Breast epithelium (tissue), 4 donors: ENCODE measurements at regions not wholly inside any gene's neighbourhood (a gene's known extent, or its start where the extent isn't known, plus 50 kb on each side); places are given as distances from the start of the nearest gene placed in this dataset.

Experiments used
- DNase-seq, 2 donors: peaks; one replicate each; pipeline ENCODE4 v3.0.0-alpha.2; 2019; ENCODE audit warnings: low spot score in 2 of 2
- H3K27ac ChIP-seq, 2 donors: fragments of 200-600 bp; sonication (generic) in 1 of 2; one replicate each; pipeline ENCODE4 v1.5.1; 2016 to 2019; ENCODE audit warnings: mild to moderate bottlenecking in 1 of 2
- H3K27me3 ChIP-seq, 2 donors: fragments of 200-600 bp; sonication (generic) in 1 of 2; one replicate each; pipeline versions ENCODE4 v1.5.1 to v1.6.0; 2017 to 2019; ENCODE audit warnings: control low read depth in 1 of 2, mild to moderate bottlenecking in 1 of 2
- H3K36me3 ChIP-seq: fragments of 200-600 bp; one replicate; pipeline ENCODE4 v1.5.1; 2019
- H3K4me1 ChIP-seq, 2 donors: fragments of 200-600 bp; sonication (generic); one replicate each; pipeline ENCODE4 v1.5.1; 2016 to 2019; ENCODE audit warnings: control low read depth in 1 of 2
- H3K4me3 ChIP-seq, 3 donors: fragments of 200-600 bp; sonication (generic); 1 replicate in 2 of 3; 2 replicates in 1 of 3; pipeline ENCODE4 v1.5.1; 2016 to 2019; ENCODE audit warnings: mild to moderate bottlenecking in 3 of 3, moderate library complexity in 2 of 3
- H3K9me3 ChIP-seq, 2 donors: fragments of 200-600 bp; sonication (generic) in 1 of 2; one replicate each; pipeline ENCODE4 v1.5.1; 2016 to 2019; ENCODE audit warnings: control low read depth in 1 of 2
- POLR2A ChIP-seq: fragments of 450-650 bp; IDR thresholded peaks from one replicate; pipeline ENCODE4 v1.6.1; 2016; ENCODE audit warnings: antibody characterized with exemption, mild to moderate bottlenecking, moderate library complexity
- POLR2AphosphoS5 ChIP-seq, 3 donors: sonication (generic); formaldehyde crosslinking; IDR thresholded peaks; one replicate each; pipeline ENCODE4 v1.6.1; 2017; ENCODE audit warnings: antibody characterized with exemption in 3 of 3
- intact Hi-C: fragments of 100-400 bp; cut with DNase I; formaldehyde crosslinking; loops from one replicate; pipeline ENCODE4 v1.15.1; 2023; ENCODE audit warnings: low total_unique reads
- TF ChIP-seq, protein P1 (sequence below), 3 donors: fragments of 450-650 bp; IDR thresholded peaks; one replicate each; pipeline ENCODE4 v1.5.1; 2016 to 2017; ENCODE audit warnings: antibody characterized with exemption in 3 of 3, mild to moderate bottlenecking in 3 of 3, moderate library complexity in 3 of 3

GRCh38 chr10:79017882-79018520, 50.8 kb upstream of the ZMIZ1 start:
- Histone ChIP-seq H3K9me3 (peaks cover 0 to 4% of the 10 kb centered on the region in 2 donors), H3K27me3 (no peaks in the 10 kb centered on the region), H3K4me3 (no peak overlapping the region), H3K4me1 (no peaks in the 10 kb centered on the region), H3K27ac (peak overlapping the region; percentile 17 to 62), H3K36me3 (no peaks in the 10 kb centered on the region)
- intact Hi-C loops: loop anchor here (2.0 kb wide), 1 partner anchor 27 kb away; no protein-coding TSS in a partner anchor
- TF ChIP-seq, protein P1, sequence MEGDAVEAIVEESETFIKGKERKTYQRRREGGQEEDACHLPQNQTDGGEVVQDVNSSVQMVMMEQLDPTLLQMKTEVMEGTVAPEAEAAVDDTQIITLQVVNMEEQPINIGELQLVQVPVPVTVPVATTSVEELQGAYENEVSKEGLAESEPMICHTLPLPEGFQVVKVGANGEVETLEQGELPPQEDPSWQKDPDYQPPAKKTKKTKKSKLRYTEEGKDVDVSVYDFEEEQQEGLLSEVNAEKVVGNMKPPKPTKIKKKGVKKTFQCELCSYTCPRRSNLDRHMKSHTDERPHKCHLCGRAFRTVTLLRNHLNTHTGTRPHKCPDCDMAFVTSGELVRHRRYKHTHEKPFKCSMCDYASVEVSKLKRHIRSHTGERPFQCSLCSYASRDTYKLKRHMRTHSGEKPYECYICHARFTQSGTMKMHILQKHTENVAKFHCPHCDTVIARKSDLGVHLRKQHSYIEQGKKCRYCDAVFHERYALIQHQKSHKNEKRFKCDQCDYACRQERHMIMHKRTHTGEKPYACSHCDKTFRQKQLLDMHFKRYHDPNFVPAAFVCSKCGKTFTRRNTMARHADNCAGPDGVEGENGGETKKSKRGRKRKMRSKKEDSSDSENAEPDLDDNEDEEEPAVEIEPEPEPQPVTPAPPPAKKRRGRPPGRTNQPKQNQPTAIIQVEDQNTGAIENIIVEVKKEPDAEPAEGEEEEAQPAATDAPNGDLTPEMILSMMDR (IDR thresholded peaks at IDR 0.05): no peak
- no peak for TF ChIP-seq POLR2AphosphoS5 (IDR thresholded peaks at IDR 0.05)
- no peak for TF ChIP-seq POLR2A
- no peak for DNase-seq

DNA sequence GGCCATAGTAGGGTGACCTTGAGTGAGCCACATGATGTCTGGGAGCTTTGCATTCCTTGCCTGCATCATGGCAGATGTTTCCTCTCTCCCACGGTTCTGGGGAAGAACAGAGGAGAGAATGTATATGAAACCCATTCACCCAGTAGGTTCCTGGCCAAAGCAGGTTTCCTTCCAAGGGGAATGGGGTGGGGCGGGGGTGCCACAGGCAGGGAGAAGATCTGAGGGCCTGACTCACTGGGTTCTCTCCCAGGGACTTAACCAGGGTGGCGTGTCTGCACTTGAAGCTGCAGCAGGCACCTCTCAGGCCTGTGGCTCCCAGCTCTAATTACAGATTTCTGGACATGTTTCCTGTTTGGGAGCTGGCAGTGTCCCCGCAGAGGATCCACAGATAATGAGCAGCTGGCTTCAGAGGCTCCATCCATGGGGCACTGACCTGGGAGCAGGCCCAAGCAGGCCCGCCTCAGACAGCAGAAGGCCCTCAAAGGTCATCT, 50.2 kb upstream of the ZMIZ1 start:
- peak in 1 of 2 donors; percentile 38 for DNase-seq
- no peaks in the 10 kb centered on the region for H3K4me1 ChIP-seq
- intact Hi-C loops: loop anchor here (2.0 kb wide), 1 partner anchor 28 kb away; no protein-coding TSS in a partner anchor
- TF ChIP-seq POLR2A: no peak
- TF ChIP-seq, protein P1 (IDR thresholded peaks at IDR 0.05): no peak
- TF ChIP-seq POLR2AphosphoS5 (IDR thresholded peaks at IDR 0.05): no peak
- no peaks in the 10 kb centered on the region for H3K36me3 ChIP-seq
- peak overlapping the region; percentile 17 to 62 for H3K27ac ChIP-seq
- peaks cover 0 to 4% of the 10 kb centered on the region in 2 donors for H3K9me3 ChIP-seq
- H3K4me3 ChIP-seq: no peak overlapping the region
- H3K27me3 ChIP-seq: no peaks in the 10 kb centered on the region
